Astrocyte of the spinal cord (primary cell): ENCODE measurements at regions not wholly inside any gene's neighbourhood (a gene's known extent, or its start where the extent isn't known, plus 50 kb on each side); places are given as distances from the start of the nearest gene placed in this dataset.
"Not testable (repeated sequence)": the region's sequence is repeated elsewhere in the genome, so short reads cannot be mapped to it uniquely, and the experiment has no call there.

Source experiments
- DNase-seq: peaks from one replicate; pipeline ENCODE4 v3.0.0; 2011; ENCODE audit warnings: low read depth, low spot score
- H3K4me3 ChIP-seq: 2 replicates; pipeline ENCODE4 v1.5.1; 2011; ENCODE audit warnings: low read depth, mild to moderate bottlenecking, low read length, moderate library complexity
- CTCF ChIP-seq: IDR thresholded peaks from 2 replicates; pipeline ENCODE4 v1.5.1; 2012; ENCODE audit warnings: low read depth, mild to moderate bottlenecking, low read length, inconsistent platforms
- in situ Hi-C: cut with HindIII; loops from 2 replicates; pipeline ENCODE4 v1.10.0; 2017; ENCODE audit warnings: low sequenced_read_pairs

DNA sequence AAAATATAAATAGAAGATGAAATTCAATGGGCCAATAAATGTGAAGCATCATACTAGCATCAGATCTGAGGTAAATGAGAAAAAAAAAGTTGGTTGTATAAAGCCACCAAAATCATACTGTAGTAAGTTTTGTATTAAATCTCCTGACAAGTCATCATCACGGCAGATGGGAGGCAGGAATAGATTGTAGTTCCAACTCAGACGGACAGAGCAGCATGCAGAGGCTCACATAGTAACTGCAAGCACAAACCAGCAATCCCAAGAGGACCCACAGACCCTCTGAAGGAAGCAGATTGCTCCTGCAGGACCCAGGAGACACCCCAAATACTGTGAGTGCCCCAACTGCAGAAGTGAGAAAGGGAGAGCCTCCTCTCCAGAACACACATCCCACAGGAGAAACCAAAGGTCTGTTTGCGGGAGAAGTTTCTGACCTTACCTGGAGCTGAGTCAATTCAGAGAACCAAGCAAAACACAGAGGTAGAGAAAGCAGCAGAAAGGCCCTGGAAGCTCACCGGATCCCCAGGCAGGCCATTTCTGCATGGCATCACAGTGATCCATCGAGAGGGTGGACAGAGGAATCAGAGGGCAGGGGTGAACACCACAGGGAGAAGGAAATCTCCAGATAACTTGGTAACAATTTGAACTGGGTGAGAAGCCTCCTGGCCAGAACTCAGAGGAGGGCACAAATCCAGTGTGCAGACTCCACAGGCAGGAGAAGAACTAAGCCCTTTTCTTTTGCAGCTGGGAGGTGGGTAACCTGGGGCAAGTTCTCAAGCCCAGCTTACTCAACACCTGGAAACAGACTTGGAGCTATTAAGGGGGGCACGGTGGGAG lies 141.6 kb upstream of the ARHGEF26 start:
- no peak for DNase-seq
- no peak overlapping the region for H3K4me3 ChIP-seq
- in situ Hi-C loops = no loop called here
- TF ChIP-seq CTCF = no peak

- no peak for DNase-seq
- no peak for TF ChIP-seq CTCF
- no peak overlapping the region for H3K4me3 ChIP-seq
- in situ Hi-C loops = no loop called here
These were observed 141.0 kb upstream of the ARHGEF26 start for GRCh38 chr3:153980252-153980590.

- in situ Hi-C loops, DNase-seq, H3K4me3 ChIP-seq: not testable (repeated sequence)
- TF ChIP-seq CTCF = peak; percentile 10
These were observed 123.8 kb upstream of the ARHGEF26 start for GRCh38 chr3:153997364-153997763.

- in situ Hi-C loops = no loop called here
- TF ChIP-seq CTCF = no peak
- no peak overlapping the region for H3K4me3 ChIP-seq
- no peak for DNase-seq
These were observed 117.5 kb upstream of the ARHGEF26 start for GRCh38 chr3:154003649-154004048.

- no peak overlapping the region for H3K4me3 ChIP-seq
- no peak for DNase-seq
- TF ChIP-seq CTCF = no peak
- in situ Hi-C loops = no loop called here
These were observed 110.2 kb upstream of the ARHGEF26 start for GRCh38 chr3:154011036-154011435.

GRCh38 chr3:154013736-154014135 lies 107.5 kb upstream of the ARHGEF26 start:
- H3K4me3 ChIP-seq = no peak overlapping the region
- no peak for DNase-seq
- TF ChIP-seq CTCF = no peak
- in situ Hi-C loops = no loop called here
